WTC11 (cell line): ENCODE measurements at regions not wholly inside any gene's neighbourhood (a gene's known extent, or its start where the extent isn't known, plus 50 kb on each side); places are given as distances from the start of the nearest gene placed in this dataset.

Source experiments
- ATAC-seq: fragments of 200-7000 bp; cut with Tn5 transposase; 2 replicates; pipeline ENCODE4 v1.10.0; 2021; ENCODE audit warnings: mild to moderate bottlenecking, moderate library complexity
- CTCF ChIA-PET: fragments of 300-600 bp; sonication (Branson Sonifier 250); formaldehyde crosslinking; loops from one replicate; lab custom pipeline; 2021; ENCODE audit warnings: antibody characterized with exemption; lab: Charles Lee
- POLR2A ChIA-PET: fragments of 350-600 bp; sonication (Branson Sonifier 250); formaldehyde crosslinking; loops from one replicate; lab custom pipeline; 2021; ENCODE audit warnings: antibody characterized with exemption; lab: Charles Lee
- DNase-seq: peaks from one replicate; pipeline ENCODE4 v3.0.0; 2021; ENCODE audit warnings: low spot score
- H3K27ac Mint-ChIP-seq: 2 replicates; pipeline ENCODE4 v1.8.0; 2021; ENCODE audit warnings: mixed read lengths
- H3K27me3 Mint-ChIP-seq: 2 replicates; pipeline ENCODE4 v1.8.0; 2021; ENCODE audit warnings: low read depth, mild to moderate bottlenecking, moderate library complexity, mixed read lengths
- H3K36me3 Mint-ChIP-seq: 2 replicates; pipeline ENCODE4 v1.8.0; 2021; ENCODE audit warnings: mixed read lengths
- H3K4me1 Mint-ChIP-seq: 2 replicates; pipeline ENCODE4 v1.8.0; 2022; ENCODE audit warnings: mixed read lengths
- H3K4me3 Mint-ChIP-seq: 2 replicates; pipeline ENCODE4 v1.8.0; 2021; ENCODE audit warnings: mild to moderate bottlenecking, moderate library complexity, mixed read lengths
- H3K9me3 Mint-ChIP-seq: 2 replicates; pipeline ENCODE4 v1.8.0; 2021; ENCODE audit warnings: mixed read lengths
- ATF1 ChIP-seq: sonication (generic); formaldehyde crosslinking; IDR thresholded peaks from 2 replicates; pipeline ENCODE4 v1.8.1; 2023; ENCODE audit warnings: mild to moderate bottlenecking, moderate library complexity, missing genetic modification reagents
- CREB1 ChIP-seq: sonication (generic); formaldehyde crosslinking; IDR thresholded peaks from 2 replicates; pipeline ENCODE4 v1.8.0; 2023; ENCODE audit warnings: mild to moderate bottlenecking, missing genetic modification reagents
- FOXK1 ChIP-seq: sonication (generic); formaldehyde crosslinking; IDR thresholded peaks from 2 replicates; pipeline ENCODE4 v1.8.0; 2022; ENCODE audit warnings: mild to moderate bottlenecking, moderate library complexity, missing genetic modification reagents
- GTF2I ChIP-seq: fragments of 250-450 bp; sonication (Bioruptor Pico); conservative IDR thresholded peaks from 2 replicates; pipeline ENCODE4 v1.4.0; 2021; ENCODE audit warnings: mild to moderate bottlenecking
- HMGA2 ChIP-seq: fragments of 250-450 bp; sonication (Bioruptor Pico); IDR thresholded peaks from 2 replicates; pipeline ENCODE4 v1.4.0; 2021; ENCODE audit warnings: mild to moderate bottlenecking, moderate library complexity
- JUN ChIP-seq: sonication (generic); formaldehyde crosslinking; IDR thresholded peaks from 2 replicates; pipeline ENCODE4 v1.8.0; 2023; ENCODE audit warnings: mild to moderate bottlenecking, missing genetic modification reagents
- RELA ChIP-seq: sonication (generic); formaldehyde crosslinking; IDR thresholded peaks from 2 replicates; pipeline ENCODE4 v1.8.1; 2022; ENCODE audit warnings: missing genetic modification reagents, mild to moderate bottlenecking, borderline replicate concordance
- SOX15 ChIP-seq: fragments of 250-450 bp; sonication (Bioruptor Pico); IDR thresholded peaks from 2 replicates; pipeline ENCODE4 v1.9.0; 2021; ENCODE audit warnings: mild to moderate bottlenecking
- TCF7 ChIP-seq: sonication (generic); formaldehyde crosslinking; IDR thresholded peaks from 2 replicates; pipeline ENCODE4 v1.8.0; 2022; ENCODE audit warnings: mild to moderate bottlenecking, low read depth, missing genetic modification reagents, moderate library complexity
- TEAD1 ChIP-seq: sonication (generic); formaldehyde crosslinking; IDR thresholded peaks from 2 replicates; pipeline ENCODE4 v1.8.0; 2022; ENCODE audit warnings: mild to moderate bottlenecking, missing genetic modification reagents
- TP53 ChIP-seq: sonication (generic); formaldehyde crosslinking; IDR thresholded peaks from 2 replicates; pipeline ENCODE4 v1.8.1; 2023; ENCODE audit warnings: mild to moderate bottlenecking, missing genetic modification reagents
- ZNF219 ChIP-seq: sonication (generic); formaldehyde crosslinking; IDR thresholded peaks from 2 replicates; pipeline ENCODE4 v1.8.0; 2023; ENCODE audit warnings: missing genetic modification reagents, mild to moderate bottlenecking, borderline replicate concordance
- ZNF423 ChIP-seq: fragments of 250-450 bp; sonication (Bioruptor Pico); IDR thresholded peaks from 2 replicates; pipeline ENCODE4 v2.1.2; 2022; ENCODE audit warnings: mild to moderate bottlenecking, moderate library complexity
- ZNF671 ChIP-seq: fragments of 250-450 bp; sonication (Bioruptor Pico); IDR thresholded peaks from 2 replicates; pipeline ENCODE4 v1.8.0; 2021; ENCODE audit warnings: mild to moderate bottlenecking
- TF ChIP-seq, protein P1 (sequence below): fragments of 200-600 bp; IDR thresholded peaks from 2 replicates; pipeline ENCODE4 v1.8.0; 2022; ENCODE audit warnings: antibody characterized with exemption
- TF ChIP-seq, protein P2 (sequence below): sonication (generic); formaldehyde crosslinking; IDR thresholded peaks from 2 replicates; pipeline ENCODE4 v1.8.0; 2023; ENCODE audit warnings: missing genetic modification reagents
- TF ChIP-seq, protein P3 (sequence below): sonication (generic); formaldehyde crosslinking; IDR thresholded peaks from 2 replicates; pipeline ENCODE4 v1.8.1; 2023; ENCODE audit warnings: mild to moderate bottlenecking, missing genetic modification reagents, borderline replicate concordance
- TF ChIP-seq, protein P4 (sequence below): sonication (generic); formaldehyde crosslinking; IDR thresholded peaks from 2 replicates; pipeline ENCODE4 v1.8.0; 2022; ENCODE audit warnings: mild to moderate bottlenecking, missing genetic modification reagents
- TF ChIP-seq, protein P5 (sequence below): sonication (generic); formaldehyde crosslinking; conservative IDR thresholded peaks from 2 replicates; pipeline ENCODE4 v1.8.1; 2022; ENCODE audit warnings: mild to moderate bottlenecking, missing genetic modification reagents

DNA sequence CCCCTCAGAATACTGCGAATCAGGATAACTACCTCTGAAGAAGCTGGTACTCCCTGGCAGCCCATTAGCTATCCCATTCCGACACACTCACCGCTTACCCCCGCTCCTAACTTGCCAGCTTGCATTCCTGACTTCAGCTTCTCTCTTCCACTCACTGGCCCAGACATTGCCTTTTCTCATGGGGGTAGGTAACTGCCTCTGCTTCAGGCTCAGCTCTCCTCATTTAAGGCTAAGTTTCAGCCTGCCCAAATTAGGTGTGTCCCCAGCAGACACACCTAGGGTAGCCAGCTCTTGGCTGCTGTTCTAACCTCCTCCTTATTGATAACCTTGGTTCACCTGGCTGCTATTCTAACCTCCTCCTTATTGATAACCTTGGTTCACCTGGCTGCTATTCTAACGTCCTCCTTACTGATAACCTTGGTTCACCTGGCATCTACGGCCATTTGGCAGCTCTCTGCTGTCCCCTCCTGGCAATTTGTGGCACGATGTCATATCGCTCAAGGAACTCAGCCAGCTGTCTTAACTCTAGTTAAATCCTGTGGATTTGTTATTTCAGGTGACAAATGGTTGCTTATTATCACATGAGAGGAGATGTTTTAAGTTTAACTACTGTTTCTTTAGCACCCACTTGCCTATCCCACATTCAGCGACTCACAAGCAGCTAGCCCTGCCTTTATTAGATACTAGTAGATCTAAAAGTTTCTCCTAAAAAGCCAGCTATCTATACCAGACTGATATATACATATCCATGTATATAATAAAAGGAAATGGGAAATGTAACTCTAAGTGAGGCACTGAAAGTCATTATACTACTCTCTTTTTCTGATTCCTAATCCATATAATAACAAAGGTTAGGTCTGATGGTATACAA lies 106.5 kb upstream of the ACP3 start:
- Mint-ChIP-seq H3K27ac (no peak overlapping the region), H3K36me3 (no peaks in the 10 kb centered on the region), H3K27me3 (peaks cover 60% of the 10 kb centered on the region), H3K4me3 (no peak overlapping the region), H3K9me3 (no peaks in the 10 kb centered on the region), H3K4me1 (peaks cover 18% of the 10 kb centered on the region)
- DNase-seq (peak; percentile 77), ATAC-seq (peak; percentile 95)
- POLR2A ChIA-PET, result no interaction called here
- TF ChIP-seq, protein P1, sequence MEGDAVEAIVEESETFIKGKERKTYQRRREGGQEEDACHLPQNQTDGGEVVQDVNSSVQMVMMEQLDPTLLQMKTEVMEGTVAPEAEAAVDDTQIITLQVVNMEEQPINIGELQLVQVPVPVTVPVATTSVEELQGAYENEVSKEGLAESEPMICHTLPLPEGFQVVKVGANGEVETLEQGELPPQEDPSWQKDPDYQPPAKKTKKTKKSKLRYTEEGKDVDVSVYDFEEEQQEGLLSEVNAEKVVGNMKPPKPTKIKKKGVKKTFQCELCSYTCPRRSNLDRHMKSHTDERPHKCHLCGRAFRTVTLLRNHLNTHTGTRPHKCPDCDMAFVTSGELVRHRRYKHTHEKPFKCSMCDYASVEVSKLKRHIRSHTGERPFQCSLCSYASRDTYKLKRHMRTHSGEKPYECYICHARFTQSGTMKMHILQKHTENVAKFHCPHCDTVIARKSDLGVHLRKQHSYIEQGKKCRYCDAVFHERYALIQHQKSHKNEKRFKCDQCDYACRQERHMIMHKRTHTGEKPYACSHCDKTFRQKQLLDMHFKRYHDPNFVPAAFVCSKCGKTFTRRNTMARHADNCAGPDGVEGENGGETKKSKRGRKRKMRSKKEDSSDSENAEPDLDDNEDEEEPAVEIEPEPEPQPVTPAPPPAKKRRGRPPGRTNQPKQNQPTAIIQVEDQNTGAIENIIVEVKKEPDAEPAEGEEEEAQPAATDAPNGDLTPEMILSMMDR, result peak; percentile 67
- no peak for TF ChIP-seq JUN (CRISPR knock-in tag)
- CTCF ChIA-PET, result interaction anchor here (0.6 to 2.9 kb wide), 38 partner anchors 8 to 1184 kb away, joined by 3 to 38 read pairs (median 4); partner anchors contain the start of genes ASTE1, CPNE4, DNAJC13 and NEK11

DNA sequence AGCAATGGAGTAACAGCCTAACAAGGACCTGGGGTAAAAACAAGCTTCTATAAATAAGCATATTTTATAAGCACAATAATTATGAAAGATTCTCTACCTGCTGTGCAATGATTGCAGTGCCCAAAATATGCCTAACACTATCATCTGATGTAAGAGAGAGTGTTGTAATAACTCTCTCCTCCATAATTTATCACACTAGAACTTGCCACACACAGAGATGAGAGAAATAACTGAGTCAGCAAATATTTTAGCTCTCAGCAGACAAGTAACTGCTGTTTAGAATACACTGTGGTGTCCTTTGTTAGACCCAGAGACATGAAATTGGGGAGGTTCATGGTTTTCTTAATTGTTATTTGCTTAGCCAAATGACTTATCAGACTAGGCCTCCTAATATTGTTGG lies 105.3 kb upstream of the ACP3 start:
- Mint-ChIP-seq H3K27ac (no peak overlapping the region), H3K4me1 (peaks cover 16% of the 10 kb centered on the region), H3K36me3 (no peaks in the 10 kb centered on the region), H3K4me3 (no peak overlapping the region), H3K9me3 (no peaks in the 10 kb centered on the region), H3K27me3 (peaks cover 60% of the 10 kb centered on the region)
- ATAC-seq (no peak), DNase-seq (no peak)
- TF ChIP-seq, protein P1, result no peak
- TF ChIP-seq HMGA2 (CRISPR knock-in tag) (no peak), SOX15 (no peak), ZNF671 (no peak), ZNF219 (CRISPR knock-in tag) (no peak), CREB1 (no peak), FOXK1 (CRISPR knock-in tag) (no peak), TP53 (no peak), TCF7 (CRISPR knock-in tag) (no peak), GTF2I (CRISPR knock-in tag) (no peak), RELA (CRISPR knock-in tag) (no peak), ZNF423 (CRISPR knock-in tag) (no peak), ATF1 (CRISPR knock-in tag) (no peak), TEAD1 (no peak)
- TF ChIP-seq, protein P2, sequence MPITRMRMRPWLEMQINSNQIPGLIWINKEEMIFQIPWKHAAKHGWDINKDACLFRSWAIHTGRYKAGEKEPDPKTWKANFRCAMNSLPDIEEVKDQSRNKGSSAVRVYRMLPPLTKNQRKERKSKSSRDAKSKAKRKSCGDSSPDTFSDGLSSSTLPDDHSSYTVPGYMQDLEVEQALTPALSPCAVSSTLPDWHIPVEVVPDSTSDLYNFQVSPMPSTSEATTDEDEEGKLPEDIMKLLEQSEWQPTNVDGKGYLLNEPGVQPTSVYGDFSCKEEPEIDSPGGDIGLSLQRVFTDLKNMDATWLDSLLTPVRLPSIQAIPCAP (CRISPR knock-in tag), result no peak
- TF ChIP-seq, protein P3, sequence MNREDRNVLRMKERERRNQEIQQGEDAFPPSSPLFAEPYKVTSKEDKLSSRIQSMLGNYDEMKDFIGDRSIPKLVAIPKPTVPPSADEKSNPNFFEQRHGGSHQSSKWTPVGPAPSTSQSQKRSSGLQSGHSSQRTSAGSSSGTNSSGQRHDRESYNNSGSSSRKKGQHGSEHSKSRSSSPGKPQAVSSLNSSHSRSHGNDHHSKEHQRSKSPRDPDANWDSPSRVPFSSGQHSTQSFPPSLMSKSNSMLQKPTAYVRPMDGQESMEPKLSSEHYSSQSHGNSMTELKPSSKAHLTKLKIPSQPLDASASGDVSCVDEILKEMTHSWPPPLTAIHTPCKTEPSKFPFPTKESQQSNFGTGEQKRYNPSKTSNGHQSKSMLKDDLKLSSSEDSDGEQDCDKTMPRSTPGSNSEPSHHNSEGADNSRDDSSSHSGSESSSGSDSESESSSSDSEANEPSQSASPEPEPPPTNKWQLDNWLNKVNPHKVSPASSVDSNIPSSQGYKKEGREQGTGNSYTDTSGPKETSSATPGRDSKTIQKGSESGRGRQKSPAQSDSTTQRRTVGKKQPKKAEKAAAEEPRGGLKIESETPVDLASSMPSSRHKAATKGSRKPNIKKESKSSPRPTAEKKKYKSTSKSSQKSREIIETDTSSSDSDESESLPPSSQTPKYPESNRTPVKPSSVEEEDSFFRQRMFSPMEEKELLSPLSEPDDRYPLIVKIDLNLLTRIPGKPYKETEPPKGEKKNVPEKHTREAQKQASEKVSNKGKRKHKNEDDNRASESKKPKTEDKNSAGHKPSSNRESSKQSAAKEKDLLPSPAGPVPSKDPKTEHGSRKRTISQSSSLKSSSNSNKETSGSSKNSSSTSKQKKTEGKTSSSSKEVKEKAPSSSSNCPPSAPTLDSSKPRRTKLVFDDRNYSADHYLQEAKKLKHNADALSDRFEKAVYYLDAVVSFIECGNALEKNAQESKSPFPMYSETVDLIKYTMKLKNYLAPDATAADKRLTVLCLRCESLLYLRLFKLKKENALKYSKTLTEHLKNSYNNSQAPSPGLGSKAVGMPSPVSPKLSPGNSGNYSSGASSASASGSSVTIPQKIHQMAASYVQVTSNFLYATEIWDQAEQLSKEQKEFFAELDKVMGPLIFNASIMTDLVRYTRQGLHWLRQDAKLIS (CRISPR knock-in tag), result no peak
- TF ChIP-seq, protein P4, sequence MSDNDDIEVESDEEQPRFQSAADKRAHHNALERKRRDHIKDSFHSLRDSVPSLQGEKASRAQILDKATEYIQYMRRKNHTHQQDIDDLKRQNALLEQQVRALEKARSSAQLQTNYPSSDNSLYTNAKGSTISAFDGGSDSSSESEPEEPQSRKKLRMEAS, result no peak
- TF ChIP-seq, protein P5, sequence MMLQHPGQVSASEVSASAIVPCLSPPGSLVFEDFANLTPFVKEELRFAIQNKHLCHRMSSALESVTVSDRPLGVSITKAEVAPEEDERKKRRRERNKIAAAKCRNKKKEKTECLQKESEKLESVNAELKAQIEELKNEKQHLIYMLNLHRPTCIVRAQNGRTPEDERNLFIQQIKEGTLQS, result no peak
- CTCF ChIA-PET, result interaction anchor here (1.0 to 2.9 kb wide), 4 partner anchors 9 to 178 kb away, joined by 3 to 38 read pairs (median 36); partner anchors contain the start of gene CPNE4
- POLR2A ChIA-PET, result no interaction called here
